Kidney tubule cell (primary cell): ENCODE measurements at regions not wholly inside any gene's neighbourhood (a gene's known extent, or its start where the extent isn't known, plus 50 kb on each side); places are given as distances from the start of the nearest gene placed in this dataset.

Source experiments
- DNase-seq: peaks from one replicate; pipeline ENCODE4 v3.0.0-alpha.2; 2018; ENCODE audit warnings: low spot score

DNA sequence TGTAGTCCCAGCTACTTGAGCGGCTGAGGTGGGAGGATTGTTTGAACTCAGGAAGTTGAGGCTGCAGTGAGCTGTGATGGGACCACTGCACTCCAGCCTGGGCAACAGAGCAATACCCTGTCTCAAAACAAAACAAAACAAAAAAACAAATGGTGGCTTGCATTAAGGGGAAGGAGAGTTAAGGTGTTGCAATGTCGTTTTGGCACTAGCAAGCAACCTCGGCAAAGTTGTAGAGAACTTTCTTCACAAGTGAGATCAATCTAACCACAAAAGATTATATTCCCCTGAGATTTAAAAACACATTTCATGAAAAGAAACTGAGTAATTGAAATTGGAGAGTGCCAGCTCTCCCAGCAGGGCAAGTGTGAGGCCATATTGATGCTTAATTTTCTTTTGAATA, 153.7 kb downstream of the KLF5 start:
- DNase-seq, result no peak

GRCh38 chr13:73210218-73210883, 151.5 kb downstream of the KLF5 start:
- no peak for DNase-seq

- no peak for DNase-seq
Measured at GRCh38 chr13:73204952-73205351, 146.1 kb downstream of the KLF5 start.

DNA sequence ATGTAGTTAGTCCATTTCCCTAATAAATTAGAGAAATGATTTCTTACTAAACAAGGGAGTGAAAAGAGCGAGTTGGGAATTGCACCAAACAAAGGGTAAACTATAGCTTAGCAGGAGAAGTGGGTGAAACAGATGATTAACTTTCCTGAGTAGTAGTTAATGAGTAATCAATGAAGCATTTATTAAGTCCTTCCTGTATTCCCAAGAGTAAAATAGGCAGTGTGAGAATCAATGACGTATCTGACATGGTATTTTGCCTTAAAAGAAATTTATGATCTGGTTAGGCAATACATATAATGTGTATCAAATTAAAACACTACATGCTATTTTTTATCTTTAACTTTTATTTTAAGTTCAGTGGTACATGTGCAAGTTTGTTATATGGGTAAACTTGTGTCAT, 142.8 kb downstream of the KLF5 start:
- peak; percentile 80 for DNase-seq

DNA sequence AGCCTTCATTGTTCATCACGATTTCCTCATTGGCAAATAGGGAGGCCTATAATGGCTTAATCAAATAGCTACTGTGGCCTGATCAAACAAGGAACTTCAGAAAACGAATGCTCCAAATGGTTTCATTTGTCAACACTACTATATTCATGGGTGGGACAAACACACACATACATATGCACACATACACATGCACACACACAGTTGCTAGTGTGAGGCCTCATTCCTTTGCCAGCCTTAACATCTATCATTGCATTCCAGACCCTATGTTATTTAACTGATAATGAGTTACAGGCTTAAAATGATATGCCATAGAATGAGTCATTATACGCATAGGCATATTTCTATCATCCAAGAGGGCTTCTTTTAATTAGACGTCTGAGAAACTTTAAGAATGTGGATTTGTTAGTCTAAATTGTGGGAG, 140.2 kb downstream of the KLF5 start:
- no peak for DNase-seq

DNA sequence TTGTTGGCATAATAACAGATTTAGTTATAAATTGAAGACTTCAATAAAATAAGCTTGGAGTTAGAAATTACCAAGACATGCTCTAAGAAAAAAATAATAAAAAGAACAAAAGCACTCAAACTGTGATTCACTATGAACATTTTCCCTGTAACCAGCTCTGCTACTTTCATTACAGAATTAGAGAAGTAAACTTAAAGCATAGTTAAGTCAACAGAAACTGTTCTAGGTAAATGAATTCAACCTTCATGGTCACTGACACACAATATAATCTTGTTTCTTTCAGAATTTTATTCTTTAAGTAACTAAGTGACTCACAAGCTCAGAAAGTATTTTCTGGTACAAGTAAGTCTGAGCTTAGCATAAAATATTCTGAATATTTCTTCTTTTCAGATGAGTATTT, 136.3 kb downstream of the KLF5 start:
- DNase-seq, result no peak

DNA sequence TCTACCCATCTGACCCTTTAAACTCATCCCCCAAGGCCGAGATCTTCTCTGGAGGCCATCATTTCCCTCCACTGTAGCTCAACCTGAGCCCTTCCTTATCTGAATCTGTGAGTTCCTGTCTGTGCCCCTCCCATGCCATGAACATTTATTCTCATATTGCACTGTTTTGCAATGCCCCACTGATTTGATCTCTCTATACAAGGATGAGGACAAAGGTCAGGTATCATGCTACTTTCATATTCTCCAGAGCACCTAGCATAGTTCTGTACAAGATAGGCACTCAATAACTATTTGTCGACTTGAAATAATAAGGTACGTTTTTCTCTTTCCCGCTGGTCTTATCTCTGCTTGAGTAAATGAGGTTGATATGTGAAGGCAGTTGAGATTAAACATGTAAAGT, 135.5 kb downstream of the KLF5 start:
- DNase-seq, result no peak

DNA sequence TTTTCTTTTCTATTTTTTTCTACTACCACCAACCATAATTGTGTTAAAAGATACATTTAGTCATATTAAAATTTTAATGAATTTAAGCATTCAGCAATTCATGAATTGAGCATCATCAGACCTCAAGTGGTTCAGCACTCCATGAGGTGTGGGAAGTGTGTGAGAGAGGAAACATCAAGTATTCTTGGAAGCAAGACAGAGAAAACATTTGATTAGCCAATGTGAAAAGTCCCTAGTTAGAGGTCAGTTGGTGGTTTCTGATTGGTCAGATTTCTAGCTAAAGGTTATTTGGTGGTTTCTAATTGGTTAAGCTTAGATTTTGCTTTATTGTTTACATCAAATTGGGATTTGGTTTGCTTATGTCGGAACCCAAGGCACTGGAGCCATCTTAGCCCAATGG, 134.7 kb downstream of the KLF5 start:
- DNase-seq, result no peak

DNA sequence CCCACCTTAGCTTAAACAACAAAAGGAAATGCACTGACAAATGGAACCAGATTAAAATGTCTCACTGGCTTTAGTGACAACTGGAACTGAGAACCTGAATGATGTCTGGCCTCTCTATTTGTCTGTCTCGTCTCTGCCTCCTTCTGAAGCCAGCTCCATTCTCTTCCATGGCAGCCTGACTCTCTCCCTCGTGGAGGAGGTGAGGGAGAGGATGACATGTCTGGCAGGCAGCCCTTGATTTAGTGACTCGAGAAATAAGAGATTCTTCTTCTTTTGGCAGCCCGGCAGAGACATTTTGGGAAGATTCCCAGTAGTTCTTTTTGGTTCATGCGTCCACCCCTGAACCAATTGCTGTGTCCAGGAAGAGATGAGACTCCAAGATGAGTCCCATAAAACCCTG, 131.7 kb downstream of the KLF5 start:
- no peak for DNase-seq

GRCh38 chr13:73189776-73190175, 131.0 kb downstream of the KLF5 start:
- no peak for DNase-seq

- no peak for DNase-seq
Measured at GRCh38 chr13:73189362-73189761, 130.6 kb downstream of the KLF5 start.

DNA sequence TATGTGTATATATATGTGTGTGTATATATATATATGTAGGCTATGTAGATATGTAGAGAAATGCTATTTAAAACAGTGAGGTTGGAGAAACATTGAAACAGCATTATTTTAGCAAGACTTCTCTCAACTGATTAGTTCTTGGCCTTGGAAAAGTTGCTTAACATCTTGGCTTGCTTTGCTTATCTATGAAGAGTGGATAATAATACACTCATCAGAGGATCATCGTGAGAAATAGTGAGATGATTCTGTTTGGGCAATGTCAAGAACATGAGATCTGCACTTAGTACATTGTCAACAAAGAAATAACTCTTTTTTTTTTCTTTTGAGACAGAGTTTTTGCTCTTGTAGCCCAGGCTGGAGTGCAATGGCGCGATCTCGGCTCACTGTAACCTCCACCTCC, 128.3 kb downstream of the KLF5 start:
- DNase-seq, result no peak

DNA sequence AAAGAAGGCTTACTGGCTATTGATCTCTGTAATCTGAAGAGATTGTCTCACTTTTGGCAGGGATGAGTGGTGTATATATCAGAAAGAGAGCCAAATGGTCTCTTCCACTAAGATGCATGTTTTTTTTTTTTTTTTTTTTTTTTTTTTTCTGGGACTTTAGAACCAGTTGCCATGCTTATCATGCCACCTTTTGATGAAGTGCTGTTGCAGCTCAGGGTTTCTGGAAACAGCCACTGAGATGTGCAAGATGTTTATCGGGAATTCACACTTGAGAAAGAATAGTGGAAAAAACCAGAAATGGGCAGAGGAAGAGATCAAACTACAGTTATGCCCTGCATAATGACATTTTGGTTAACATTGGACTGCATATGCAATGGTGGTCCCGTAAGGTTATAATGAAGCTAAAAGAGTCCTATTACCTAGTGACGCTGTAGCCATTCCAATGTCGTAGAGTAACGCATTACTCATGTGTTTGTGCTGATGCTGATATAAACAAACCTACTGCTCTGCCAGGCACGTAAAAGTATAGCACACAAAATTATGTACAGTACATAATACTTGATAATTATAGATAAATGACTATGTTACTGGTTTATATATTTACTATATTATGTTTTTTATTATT, 121.0 kb downstream of the KLF5 start:
- no peak for DNase-seq

DNA sequence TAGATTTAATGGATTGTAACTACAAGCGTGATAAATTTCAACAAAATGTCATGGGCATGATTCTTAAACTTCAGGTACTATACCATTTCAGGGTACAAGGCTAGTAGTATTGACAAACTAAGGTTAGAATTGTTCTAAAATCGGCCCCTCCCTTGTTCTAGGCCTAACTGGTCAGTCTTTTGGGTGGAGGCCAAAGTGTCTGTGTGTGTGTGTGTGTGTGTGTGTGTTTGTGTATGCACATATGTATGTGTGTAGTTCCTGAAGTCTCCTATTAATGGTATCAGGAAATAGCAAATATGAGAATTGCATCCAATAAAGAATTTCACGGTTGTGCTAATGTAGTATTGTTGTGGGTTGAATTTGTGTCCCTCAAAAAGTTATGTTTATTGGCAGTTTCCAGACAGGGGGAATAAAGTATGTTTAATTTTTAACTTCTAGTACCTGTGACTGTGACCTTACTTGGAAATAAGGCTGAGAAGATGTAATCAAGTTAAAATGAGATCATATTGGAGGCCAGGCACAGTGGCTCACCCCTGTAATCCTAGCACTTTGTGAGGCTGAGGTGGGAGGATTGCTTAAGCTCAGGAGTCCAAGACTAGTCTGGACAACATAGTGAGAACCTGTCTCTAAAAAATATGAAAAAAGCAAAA, 119.2 kb downstream of the KLF5 start:
- peak; percentile 37 for DNase-seq

GRCh38 chr13:73177017-73177416, 118.2 kb downstream of the KLF5 start:
- DNase-seq, result no peak

DNA sequence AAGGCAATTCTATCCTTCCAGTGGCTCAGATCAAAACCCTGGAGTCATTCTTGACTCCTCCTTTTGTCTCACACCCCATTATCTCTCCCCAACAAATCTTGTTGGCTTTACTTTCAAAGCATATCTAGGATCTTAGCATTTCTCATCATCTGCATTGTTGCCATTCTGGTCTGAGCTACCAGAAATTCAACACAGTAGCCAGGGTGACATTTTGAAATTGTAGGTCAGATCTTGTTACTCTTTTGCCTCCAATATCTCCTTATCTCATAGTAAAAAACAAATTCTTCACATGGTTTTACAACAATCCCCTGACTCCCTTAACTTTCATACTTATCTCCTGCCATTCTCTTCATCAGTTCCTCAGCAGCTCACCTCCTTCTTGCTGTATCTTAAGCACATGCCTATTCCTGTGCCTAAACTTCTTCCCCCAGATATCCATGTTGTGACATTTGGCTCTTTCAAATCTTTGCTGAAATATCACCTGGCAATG, 115.8 kb downstream of the KLF5 start:
- DNase-seq, result no peak

GRCh38 chr13:73173279-73173811, 114.5 kb downstream of the KLF5 start:
- DNase-seq, result no peak

DNA sequence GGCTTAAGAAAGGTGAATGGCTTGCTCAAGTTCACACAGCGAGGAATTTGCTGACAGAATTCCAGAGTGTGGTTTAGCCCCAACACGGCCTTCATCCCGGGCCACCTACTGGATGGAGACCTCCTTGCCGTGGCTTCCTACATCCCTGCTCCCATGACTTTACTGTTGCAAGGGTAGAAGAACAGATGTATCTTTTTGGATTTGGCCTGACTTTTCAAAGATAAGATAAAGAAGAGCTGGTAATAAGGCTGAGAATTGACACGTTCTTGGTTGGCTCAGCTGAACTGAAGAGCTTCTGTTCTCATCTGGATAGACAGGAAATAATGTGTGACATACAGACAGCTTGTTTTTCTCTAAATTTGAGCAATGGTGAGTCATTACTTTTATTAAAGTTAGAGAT, 113.1 kb downstream of the KLF5 start:
- peak; percentile 37 for DNase-seq

- DNase-seq, result no peak
Measured at GRCh38 chr13:73171271-73171682, 112.5 kb downstream of the KLF5 start.

DNA sequence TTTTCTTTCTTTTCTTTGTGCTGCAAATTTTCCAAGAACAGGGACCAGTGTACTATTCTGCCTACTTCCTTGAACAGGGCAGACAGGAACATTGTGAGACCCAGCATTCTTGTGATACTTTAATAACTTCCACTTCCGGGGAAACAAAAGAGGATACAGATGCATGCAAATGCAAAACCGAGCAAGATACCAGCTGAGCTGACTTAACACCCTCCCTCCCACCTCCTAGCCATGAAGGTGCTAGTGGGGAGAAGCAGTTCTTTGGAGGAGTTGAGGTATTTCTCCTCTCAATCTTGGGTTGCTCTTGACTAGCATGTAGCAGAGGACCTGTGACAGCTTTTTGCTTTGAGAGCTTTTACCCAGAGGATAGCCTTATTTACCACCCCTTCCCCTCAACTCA, 111.2 kb downstream of the KLF5 start:
- DNase-seq, result peak; percentile 51

GRCh38 chr13:73168953-73169401, 110.2 kb downstream of the KLF5 start:
- DNase-seq, result peak; percentile 66

GRCh38 chr13:73168226-73168952, 109.6 kb downstream of the KLF5 start:
- DNase-seq, result peak; percentile 78
